ENCODE measurements at regions not wholly inside any gene's neighbourhood (a gene's known extent, or its start where the extent isn't known, plus 50 kb on each side); places are given as distances from the start of the nearest gene placed in this dataset.

GRCh38 chr1:95640746-95641145 lies 406.7 kb downstream of the RWDD3 start:
- TF ChIP-seq RXRA (CRISPR knock-in tag; IDR thresholded peaks at IDR 0.05), result no peak
- no peak for TF ChIP-seq SOX13 (IDR thresholded peaks at IDR 0.05)
- TF ChIP-seq SOX13 (CRISPR knock-in tag; conservative IDR thresholded peaks at IDR 0.05 in 1 of 2, IDR thresholded peaks at IDR 0.05 in 1 of 2), result peak in 1 of 2 experiments; percentile 28; a peak in 1 of 4 replicates
- TF ChIP-seq SOX5 (CRISPR knock-in tag; IDR thresholded peaks at IDR 0.05; ENCODE audit: borderline replicate concordance), result peak; percentile 25; the same call in 1 of the 2 replicates
- ATAC-seq (peak; percentile 61), DNase-seq (ENCODE audit: low spot score) (peak; percentile 44), FAIRE-seq (no peak)
- peaks cover 15% of the 10 kb centered on the region for H3K4me1 ChIP-seq (ENCODE audit: insufficient read depth, low read length)
- no peaks in the 10 kb centered on the region for H3K36me3 ChIP-seq (replicated peaks in 1 of 2; ENCODE audit: control insufficient read depth in 1 of 2, insufficient read depth in 2 of 2, low read length in 2 of 2)
- no peak overlapping the region for H3K4me2 ChIP-seq (ENCODE audit: low read depth, low read length)
- intact Hi-C loops (cut with micrococcal nuclease; ENCODE audit: unreplicated experiment) (no loop called here), in situ Hi-C loops (cut with HindIII; ENCODE audit: extremely low pct_ligation_motif_present, low pct_unique_long_range_greater_than_20kb) (no loop called here)
- POLR2A ChIA-PET, result no interaction called here
- WGBS (ENCODE audit: low lambda C conversion rate), result 29% methylated on average over 2 of the region's 2 CpGs
- no peaks in the 10 kb centered on the region for H3K27me3 ChIP-seq (ENCODE audit: control insufficient read depth in 1 of 2, insufficient read depth in 2 of 2, low read length in 2 of 2)
- CTCF ChIA-PET (ENCODE audit: low intra/inter-chr PET ratio, low total read pairs), result no interaction called here
- H3K9ac ChIP-seq (ENCODE audit: insufficient read depth, low read depth, low read length), result no peak overlapping the region
- no peak overlapping the region for H2AFZ ChIP-seq (ENCODE audit: low read length)
- no peaks in the 10 kb centered on the region for H3K9me3 ChIP-seq (ENCODE audit: low read length)
- H4K20me1 ChIP-seq (ENCODE audit: insufficient read depth, low read length), result no peaks in the 10 kb centered on the region
- no peaks in the 10 kb centered on the region for H3K79me2 ChIP-seq (ENCODE audit: insufficient read depth, low read length)
- no peak overlapping the region for H3K4me3 ChIP-seq (replicated peaks in 1 of 3; ENCODE audit: insufficient read depth in 1 of 3, low read depth in 2 of 3, low read length in 3 of 3)
- BruUV-seq (replicated peaks), result no TSS peak
- no peak overlapping the region for H3K27ac ChIP-seq (ENCODE audit: extremely low read length, insufficient read depth, low read length)

GRCh38 chr1:95641386-95641785 lies 407.4 kb downstream of the RWDD3 start:
- H3K9ac ChIP-seq (ENCODE audit: insufficient read depth, low read depth, low read length), result no peak overlapping the region
- no peak overlapping the region for H3K27ac ChIP-seq (ENCODE audit: extremely low read length, insufficient read depth, low read length)
- no peaks in the 10 kb centered on the region for H3K36me3 ChIP-seq (replicated peaks in 1 of 2; ENCODE audit: control insufficient read depth in 1 of 2, insufficient read depth in 2 of 2, low read length in 2 of 2)
- peaks cover 15% of the 10 kb centered on the region for H3K4me1 ChIP-seq (ENCODE audit: insufficient read depth, low read length)
- no peak overlapping the region for H2AFZ ChIP-seq (ENCODE audit: low read length)
- intact Hi-C loops (cut with micrococcal nuclease; ENCODE audit: unreplicated experiment), result no loop called here
- H4K20me1 ChIP-seq (ENCODE audit: insufficient read depth, low read length), result no peaks in the 10 kb centered on the region
- ATAC-seq, result peak; percentile 84
- ChIA-PET CTCF (ENCODE audit: low intra/inter-chr PET ratio, low total read pairs) (no interaction called here), POLR2A (no interaction called here)
- no peak for FAIRE-seq
- in situ Hi-C loops (cut with HindIII; ENCODE audit: extremely low pct_ligation_motif_present, low pct_unique_long_range_greater_than_20kb), result no loop called here
- no peaks in the 10 kb centered on the region for H3K9me3 ChIP-seq (ENCODE audit: low read length)
- H3K4me3 ChIP-seq (replicated peaks in 1 of 3; ENCODE audit: insufficient read depth in 1 of 3, low read depth in 2 of 3, low read length in 3 of 3), result no peak overlapping the region
- 0% methylated on average over 2 of the region's 2 CpGs for WGBS (ENCODE audit: low lambda C conversion rate)
- DNase-seq (ENCODE audit: low spot score), result peak; percentile 37
- no TSS peak for BruUV-seq (replicated peaks)
- no peaks in the 10 kb centered on the region for H3K79me2 ChIP-seq (ENCODE audit: insufficient read depth, low read length)
- H3K27me3 ChIP-seq (ENCODE audit: control insufficient read depth in 1 of 2, insufficient read depth in 2 of 2, low read length in 2 of 2), result no peaks in the 10 kb centered on the region
- no peak overlapping the region for H3K4me2 ChIP-seq (ENCODE audit: low read depth, low read length)
- TF ChIP-seq HDAC6 (IDR thresholded peaks at IDR 0.05; ENCODE audit: low read depth, low read length) (no peak), ZNF740 (CRISPR knock-in tag; IDR thresholded peaks at IDR 0.05) (no peak), FOXP4 (CRISPR knock-in tag; IDR thresholded peaks at IDR 0.05) (0 out of 2 replicates have a peak, but pooled peaks have one; percentile 12), NAIF1 (CRISPR knock-in tag; IDR thresholded peaks at IDR 0.05; ENCODE audit: borderline replicate concordance) (no peak), HOXA5 (CRISPR knock-in tag; IDR thresholded peaks at IDR 0.05) (no peak), FOXP1 (IDR thresholded peaks at IDR 0.05) (no peak), FOXP1 (CRISPR knock-in tag; IDR thresholded peaks at IDR 0.05) (0 out of 2 replicates have a peak, but pooled peaks have one; percentile 14), NR2C2 (CRISPR knock-in tag; IDR thresholded peaks at IDR 0.05; ENCODE audit: borderline replicate concordance) (0 out of 2 replicates have a peak, but pooled peaks have one; percentile 18), STAT5B (CRISPR knock-in tag; IDR thresholded peaks at IDR 0.05) (no peak), CEBPG (CRISPR knock-in tag; IDR thresholded peaks at IDR 0.05) (0 out of 2 replicates have a peak, but pooled peaks have one; percentile 19), PHF21A (CRISPR knock-in tag; IDR thresholded peaks at IDR 0.05) (0 out of 2 replicates have a peak, but pooled peaks have one; percentile 34), SOX6 (IDR thresholded peaks at IDR 0.05) (no peak), SOX6 (CRISPR knock-in tag; IDR thresholded peaks at IDR 0.05) (peak; percentile 64; the same call in 1 of the 2 replicates), ZNF329 (CRISPR knock-in tag; IDR thresholded peaks at IDR 0.05; ENCODE audit: low read depth) (no peak), FOXA3 (CRISPR knock-in tag; IDR thresholded peaks at IDR 0.05) (0 out of 2 replicates have a peak, but pooled peaks have one; percentile 19), SOX13 (IDR thresholded peaks at IDR 0.05) (no peak), SOX13 (CRISPR knock-in tag; conservative IDR thresholded peaks at IDR 0.05 in 1 of 2, IDR thresholded peaks at IDR 0.05 in 1 of 2) (peak in 1 of 2 experiments; percentile 57; a peak in 2 of 4 replicates), DNMT3B (CRISPR knock-in tag; conservative IDR thresholded peaks at IDR 0.05) (no peak)
